ENCODE measurements at regions not wholly inside any gene's neighbourhood (a gene's known extent, or its start where the extent isn't known, plus 50 kb on each side); places are given as distances from the start of the nearest gene placed in this dataset.

DNA sequence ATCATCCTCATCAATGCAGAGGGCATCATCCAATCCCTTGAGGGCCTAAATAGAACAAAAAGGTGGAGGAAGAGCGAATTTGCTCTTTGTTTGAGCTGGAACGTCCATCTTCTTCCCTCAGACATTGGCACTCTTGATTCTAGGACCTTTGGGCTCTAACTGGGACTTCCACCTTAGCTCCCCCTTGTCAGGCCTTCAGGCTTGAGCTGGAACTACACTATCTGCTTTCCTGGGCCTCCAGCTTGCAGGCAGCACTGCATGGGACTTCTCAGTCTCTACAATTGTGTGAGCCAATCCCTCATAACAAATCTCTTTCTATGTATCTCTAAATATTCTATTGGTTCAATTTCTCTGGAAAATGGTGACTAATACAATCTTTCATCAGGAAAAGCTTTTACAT, 155.4 kb downstream of the MCHR2 start:
- Mint-ChIP-seq H3K4me3 (no peak overlapping the region), H3K27ac (ENCODE audit: low read depth) (no peak overlapping the region), H3K9me3 (no peaks in the 10 kb centered on the region), H3K36me3 (ENCODE audit: insufficient read depth) (no peaks in the 10 kb centered on the region), H3K4me1 (no peaks in the 10 kb centered on the region), H3K27me3 (peaks cover 33% of the 10 kb centered on the region)
- DNase-seq (ENCODE audit: low spot score in 2 of 2) (no peak), ATAC-seq (replicated peaks; ENCODE audit: extremely low read depth, poor library complexity, severe bottlenecking) (no peak)

DNA sequence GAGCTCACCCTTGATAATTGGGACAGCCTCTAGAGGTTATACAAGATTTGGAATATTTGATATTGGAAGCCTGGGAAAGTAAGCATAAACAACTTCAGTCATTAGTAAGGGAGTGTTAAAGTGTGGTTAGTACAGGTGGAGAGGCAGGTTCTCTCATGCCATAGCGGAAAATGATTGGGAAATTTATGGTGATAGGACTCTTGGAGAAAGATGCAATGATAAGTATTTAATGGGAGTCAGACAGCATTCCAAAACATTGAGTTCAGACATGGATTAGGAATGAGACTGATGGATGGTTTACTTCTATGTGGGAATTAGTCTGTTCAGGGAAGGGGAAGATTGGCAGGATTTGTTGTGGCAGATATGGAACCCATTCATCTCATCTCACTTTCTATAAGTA, 152.7 kb downstream of the MCHR2 start:
- no peak overlapping the region for H3K27ac Mint-ChIP-seq (ENCODE audit: low read depth)
- H3K9me3 Mint-ChIP-seq: no peaks in the 10 kb centered on the region
- H3K36me3 Mint-ChIP-seq (ENCODE audit: insufficient read depth): no peaks in the 10 kb centered on the region
- H3K27me3 Mint-ChIP-seq: peaks cover 48% of the 10 kb centered on the region
- ATAC-seq (replicated peaks; ENCODE audit: extremely low read depth, poor library complexity, severe bottlenecking) (no peak), DNase-seq (ENCODE audit: low spot score in 2 of 2) (no peak)
- no peaks in the 10 kb centered on the region for H3K4me1 Mint-ChIP-seq
- H3K4me3 Mint-ChIP-seq: no peak overlapping the region

- Mint-ChIP-seq H3K9me3 (no peaks in the 10 kb centered on the region), H3K36me3 (ENCODE audit: insufficient read depth) (no peaks in the 10 kb centered on the region), H3K27me3 (peaks cover 58% of the 10 kb centered on the region), H3K4me1 (no peaks in the 10 kb centered on the region), H3K4me3 (no peak overlapping the region), H3K27ac (ENCODE audit: low read depth) (no peak overlapping the region)
- DNase-seq (ENCODE audit: low spot score in 2 of 2) (no peak), ATAC-seq (replicated peaks; ENCODE audit: extremely low read depth, poor library complexity, severe bottlenecking) (no peak)
Measured at GRCh38 chr6:99846006-99846405, 148.0 kb downstream of the MCHR2 start.

DNA sequence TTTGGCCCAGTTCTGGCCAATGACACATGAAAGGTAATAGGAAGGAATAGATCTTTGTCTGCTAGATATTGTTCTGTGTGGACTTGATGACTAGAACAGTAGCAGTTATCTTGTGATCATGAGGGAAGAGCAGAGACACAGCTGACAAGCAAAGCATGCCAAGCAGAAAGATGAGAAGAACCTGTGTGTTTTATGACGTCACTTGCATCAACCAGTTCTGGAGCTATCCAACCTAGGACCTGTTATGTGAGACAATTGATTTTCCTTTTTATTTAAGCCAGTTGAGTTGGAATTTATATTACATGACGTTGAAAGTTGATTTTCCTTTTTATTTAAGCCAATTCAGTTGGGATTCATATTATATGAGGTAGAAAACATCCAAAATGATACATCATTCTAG, 143.2 kb downstream of the MCHR2 start:
- DNase-seq (ENCODE audit: low spot score in 2 of 2) (no peak), ATAC-seq (replicated peaks; ENCODE audit: extremely low read depth, poor library complexity, severe bottlenecking) (no peak)
- Mint-ChIP-seq H3K27me3 (peaks cover 69% of the 10 kb centered on the region), H3K27ac (ENCODE audit: low read depth) (no peak overlapping the region), H3K9me3 (no peaks in the 10 kb centered on the region), H3K36me3 (ENCODE audit: insufficient read depth) (no peaks in the 10 kb centered on the region), H3K4me3 (no peak overlapping the region), H3K4me1 (no peaks in the 10 kb centered on the region)

DNA sequence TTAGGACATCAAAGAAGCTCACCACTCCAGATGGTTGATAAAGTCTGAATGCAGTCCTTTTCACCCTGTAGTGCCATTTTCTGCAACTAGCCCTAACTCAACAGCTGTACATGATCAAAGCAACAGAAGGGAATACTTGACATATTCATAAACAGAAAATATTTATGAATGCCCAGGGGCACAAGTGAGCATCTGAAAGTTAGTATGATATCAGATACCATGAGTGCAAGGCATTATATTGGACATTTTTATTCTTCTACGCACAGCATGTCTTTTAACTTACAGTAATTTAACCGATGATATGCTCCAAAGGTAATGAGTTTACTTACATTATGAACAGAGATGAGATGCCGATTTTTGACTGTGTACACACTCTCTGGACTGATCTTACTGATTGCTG, 142.0 kb downstream of the MCHR2 start:
- peaks cover 75% of the 10 kb centered on the region for H3K27me3 Mint-ChIP-seq
- DNase-seq (ENCODE audit: low spot score in 2 of 2) (no peak), ATAC-seq (replicated peaks; ENCODE audit: extremely low read depth, poor library complexity, severe bottlenecking) (no peak)
- H3K9me3 Mint-ChIP-seq: no peaks in the 10 kb centered on the region
- H3K4me1 Mint-ChIP-seq: no peaks in the 10 kb centered on the region
- H3K36me3 Mint-ChIP-seq (ENCODE audit: insufficient read depth): no peaks in the 10 kb centered on the region
- H3K27ac Mint-ChIP-seq (ENCODE audit: low read depth): no peak overlapping the region
- no peak overlapping the region for H3K4me3 Mint-ChIP-seq

GRCh38 chr6:99867026-99867425, 127.0 kb downstream of the MCHR2 start:
- Mint-ChIP-seq H3K27ac (ENCODE audit: low read depth) (no peak overlapping the region), H3K27me3 (peaks cover 72% of the 10 kb centered on the region), H3K4me3 (no peak overlapping the region), H3K9me3 (no peaks in the 10 kb centered on the region), H3K36me3 (ENCODE audit: insufficient read depth) (no peaks in the 10 kb centered on the region), H3K4me1 (no peaks in the 10 kb centered on the region)
- ATAC-seq (replicated peaks; ENCODE audit: extremely low read depth, poor library complexity, severe bottlenecking): no peak
- no peak for DNase-seq (ENCODE audit: low spot score in 2 of 2)

GRCh38 chr6:99868074-99868702, 125.8 kb downstream of the MCHR2 start:
- ATAC-seq (replicated peaks; ENCODE audit: extremely low read depth, poor library complexity, severe bottlenecking) (peak; percentile 57), DNase-seq (ENCODE audit: low spot score in 2 of 2) (peak; percentile 33 to 45)
- Mint-ChIP-seq H3K9me3 (no peaks in the 10 kb centered on the region), H3K36me3 (ENCODE audit: insufficient read depth) (no peaks in the 10 kb centered on the region), H3K4me3 (no peak overlapping the region), H3K27ac (ENCODE audit: low read depth) (no peak overlapping the region), H3K4me1 (no peaks in the 10 kb centered on the region), H3K27me3 (peaks cover 75% of the 10 kb centered on the region)
